ENCODE measurements at regions not wholly inside any gene's neighbourhood (a gene's known extent, or its start where the extent isn't known, plus 50 kb on each side); places are given as distances from the start of the nearest gene placed in this dataset.
A peak's percentile ranks its signal among the peaks of the same experiment; 100 is the strongest.

DNA sequence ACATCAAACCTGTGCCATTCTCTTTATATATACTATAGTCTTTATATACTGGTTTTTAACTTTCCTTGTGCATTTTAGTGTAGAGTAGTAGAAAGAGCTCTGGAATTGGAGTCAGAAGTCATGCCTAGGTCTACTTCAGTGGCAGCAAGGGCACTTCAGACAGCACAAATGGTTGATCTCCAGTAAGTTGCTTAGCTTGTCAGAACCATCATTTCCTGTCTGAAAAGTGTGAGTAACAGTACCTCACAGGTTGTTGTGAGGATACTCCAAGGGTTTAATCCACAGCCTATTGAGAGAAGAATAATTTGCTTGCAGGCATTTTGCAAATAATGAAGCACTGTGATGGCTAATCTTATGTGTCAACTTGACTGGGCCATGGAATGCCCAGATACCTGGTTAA lies 95.8 kb upstream of the NR4A3 start:
- no peak for ATAC-seq
- H3K4me3 ChIP-seq, result no peak overlapping the region
- H3K27ac ChIP-seq, result no peak overlapping the region
- H3K27me3 ChIP-seq, result no peaks in the 10 kb centered on the region
- H3K36me3 ChIP-seq, result no peaks in the 10 kb centered on the region
- TF ChIP-seq, protein P1, sequence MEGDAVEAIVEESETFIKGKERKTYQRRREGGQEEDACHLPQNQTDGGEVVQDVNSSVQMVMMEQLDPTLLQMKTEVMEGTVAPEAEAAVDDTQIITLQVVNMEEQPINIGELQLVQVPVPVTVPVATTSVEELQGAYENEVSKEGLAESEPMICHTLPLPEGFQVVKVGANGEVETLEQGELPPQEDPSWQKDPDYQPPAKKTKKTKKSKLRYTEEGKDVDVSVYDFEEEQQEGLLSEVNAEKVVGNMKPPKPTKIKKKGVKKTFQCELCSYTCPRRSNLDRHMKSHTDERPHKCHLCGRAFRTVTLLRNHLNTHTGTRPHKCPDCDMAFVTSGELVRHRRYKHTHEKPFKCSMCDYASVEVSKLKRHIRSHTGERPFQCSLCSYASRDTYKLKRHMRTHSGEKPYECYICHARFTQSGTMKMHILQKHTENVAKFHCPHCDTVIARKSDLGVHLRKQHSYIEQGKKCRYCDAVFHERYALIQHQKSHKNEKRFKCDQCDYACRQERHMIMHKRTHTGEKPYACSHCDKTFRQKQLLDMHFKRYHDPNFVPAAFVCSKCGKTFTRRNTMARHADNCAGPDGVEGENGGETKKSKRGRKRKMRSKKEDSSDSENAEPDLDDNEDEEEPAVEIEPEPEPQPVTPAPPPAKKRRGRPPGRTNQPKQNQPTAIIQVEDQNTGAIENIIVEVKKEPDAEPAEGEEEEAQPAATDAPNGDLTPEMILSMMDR (IDR thresholded peaks at IDR 0.05), result no peak
- TF ChIP-seq POLR2A (IDR thresholded peaks at IDR 0.05) (no peak), POLR2AphosphoS5 (IDR thresholded peaks at IDR 0.05) (no peak), EP300 (IDR thresholded peaks at IDR 0.05) (no peak)
- H3K9me3 ChIP-seq, result no peaks in the 10 kb centered on the region
- no peaks in the 10 kb centered on the region for H3K4me1 ChIP-seq

DNA sequence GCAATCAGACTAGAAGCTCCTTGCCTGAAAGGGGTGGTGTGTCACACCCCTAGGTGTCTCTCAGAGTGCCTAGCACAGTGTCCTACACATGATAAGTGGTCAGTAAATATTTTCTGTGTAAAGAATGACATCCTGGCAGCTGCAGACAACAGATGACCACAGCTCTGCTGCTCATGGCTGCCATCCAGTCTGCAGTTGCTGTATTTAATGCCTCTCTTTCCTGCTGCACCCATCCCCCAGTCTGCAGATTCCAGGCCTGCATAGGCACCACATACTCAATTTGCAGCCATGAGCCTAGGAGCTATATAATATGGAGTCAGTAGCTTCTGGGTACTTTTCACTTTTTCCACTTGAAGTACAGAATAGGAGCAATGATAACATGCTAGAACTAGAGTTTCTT lies 94.9 kb upstream of the NR4A3 start:
- peaks cover 0 to under 1% (median 0%) of the 10 kb centered on the region in 3 donors for H3K4me1 ChIP-seq
- ATAC-seq, result no peak
- no peak for TF ChIP-seq EP300 (IDR thresholded peaks at IDR 0.05)
- TF ChIP-seq POLR2AphosphoS5 (IDR thresholded peaks at IDR 0.05), result no peak
- no peak for TF ChIP-seq POLR2A (IDR thresholded peaks at IDR 0.05)
- TF ChIP-seq, protein P1 (IDR thresholded peaks at IDR 0.05), result no peak

GRCh38 chr9:99730062-99730461 lies 91.6 kb upstream of the NR4A3 start:
- Histone ChIP-seq H3K27me3 (no peaks in the 10 kb centered on the region), H3K4me1 (peaks cover 0 to 10% (median 0%) of the 10 kb centered on the region in 3 donors), H3K36me3 (no peaks in the 10 kb centered on the region), H3K27ac (no peak overlapping the region), H3K4me3 (no peak overlapping the region), H3K9me3 (no peaks in the 10 kb centered on the region)
- ATAC-seq, result no peak
- TF ChIP-seq, protein P1 (IDR thresholded peaks at IDR 0.05), result no peak
- TF ChIP-seq EP300 (IDR thresholded peaks at IDR 0.05) (no peak), POLR2AphosphoS5 (IDR thresholded peaks at IDR 0.05) (no peak), POLR2A (IDR thresholded peaks at IDR 0.05) (no peak)
- 87 to 91% methylated on average over 2 of the region's 2 CpGs for WGBS, 2 donors (ENCODE audit: low coverage in 1 of 2)

More for the DNA sequence above, 94.9 kb upstream of the NR4A3 start:
- H3K27me3 ChIP-seq, result no peaks in the 10 kb centered on the region
- no peak overlapping the region for H3K4me3 ChIP-seq
- no peaks in the 10 kb centered on the region for H3K9me3 ChIP-seq
- H3K36me3 ChIP-seq, result no peaks in the 10 kb centered on the region
- H3K27ac ChIP-seq, result no peak overlapping the region

DNA sequence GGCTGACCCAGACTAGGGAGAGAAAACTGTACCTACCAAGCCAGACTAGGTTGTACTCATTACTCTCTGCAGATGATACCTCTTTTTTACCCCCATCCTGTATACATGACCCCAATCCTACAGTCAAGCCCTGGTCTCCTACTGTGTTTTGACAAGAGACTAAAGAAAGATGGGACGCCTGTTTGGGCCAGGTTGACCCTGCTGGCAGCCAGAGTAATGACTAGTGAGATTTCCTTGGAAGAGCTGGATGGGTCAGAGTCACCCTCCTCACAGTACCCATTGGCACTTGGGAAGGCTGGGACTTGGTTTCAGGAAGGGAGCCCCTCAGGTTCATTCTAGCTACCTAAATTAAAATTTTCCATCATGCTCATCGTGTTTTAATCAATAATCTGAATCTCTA lies 89.7 kb upstream of the NR4A3 start:
- Histone ChIP-seq H3K4me1 (peaks cover 0 to 10% (median 0%) of the 10 kb centered on the region in 3 donors), H3K27ac (no peak overlapping the region), H3K27me3 (no peaks in the 10 kb centered on the region), H3K36me3 (no peaks in the 10 kb centered on the region), H3K9me3 (no peaks in the 10 kb centered on the region), H3K4me3 (no peak overlapping the region)
- ATAC-seq, result no peak
- no peak for TF ChIP-seq EP300 (IDR thresholded peaks at IDR 0.05)
- no peak for TF ChIP-seq POLR2A (IDR thresholded peaks at IDR 0.05)
- no peak for TF ChIP-seq POLR2AphosphoS5 (IDR thresholded peaks at IDR 0.05)
- TF ChIP-seq, protein P1 (IDR thresholded peaks at IDR 0.05), result no peak
- WGBS, 2 donors (ENCODE audit: low coverage in 1 of 2), result 84 to 87% methylated on average over 2 of the region's 2 CpGs

- ATAC-seq, result peak; percentile 76
- no peaks in the 10 kb centered on the region for H3K9me3 ChIP-seq
- no peaks in the 10 kb centered on the region for H3K36me3 ChIP-seq
- no peaks in the 10 kb centered on the region for H3K27me3 ChIP-seq
- 0 to 5% methylated on average over 5 of the region's 5 CpGs for WGBS, 2 donors (ENCODE audit: low coverage in 1 of 2)
- no peak for TF ChIP-seq POLR2A (IDR thresholded peaks at IDR 0.05)
- peak; percentile 41 for TF ChIP-seq POLR2AphosphoS5 (IDR thresholded peaks at IDR 0.05)
- no peak for TF ChIP-seq EP300 (IDR thresholded peaks at IDR 0.05)
- peaks cover 0 to 10% (median 0%) of the 10 kb centered on the region in 3 donors for H3K4me1 ChIP-seq
- peak overlapping the region in 1 of 2 donors; percentile 3 for H3K4me3 ChIP-seq
- H3K27ac ChIP-seq, result peak overlapping the region in 3 of 4 donors; percentile 38 to 46 (median 40)
These were observed 89.0 kb upstream of the NR4A3 start for GRCh38 chr9:99732715-99733114.
